GM18909 (cell line): ENCODE measurements at regions not wholly inside any gene's neighbourhood (a gene's known extent, or its start where the extent isn't known, plus 50 kb on each side); places are given as distances from the start of the nearest gene placed in this dataset.

Experiments
- ATAC-seq: cut with Tn5 transposase; IDR thresholded peaks from one replicate; pipeline ENCODE4 v1.9.1; 2021; ENCODE audit warnings: mild to moderate bottlenecking; ENCODE audit not compliant: unreplicated experiment, poor library complexity

- ATAC-seq = no peak
Measured at GRCh38 chr10:124267231-124267885, 151.4 kb downstream of the OAT start.

GRCh38 chr10:124266468-124267230 is 152.1 kb downstream of the OAT start:
- no peak for ATAC-seq

GRCh38 chr10:124265776-124266467 is 152.8 kb downstream of the OAT start:
- ATAC-seq = no peak

GRCh38 chr10:124265391-124265745 is 153.4 kb downstream of the OAT start:
- no peak for ATAC-seq

GRCh38 chr10:124264711-124265390 is 153.9 kb downstream of the OAT start:
- no peak for ATAC-seq

GRCh38 chr10:124264271-124264670 is 154.5 kb downstream of the OAT start:
- no peak for ATAC-seq

GRCh38 chr10:124263726-124264125 is 155.0 kb downstream of the OAT start:
- no peak for ATAC-seq

GRCh38 chr10:124262971-124263370 is 155.8 kb downstream of the OAT start:
- ATAC-seq = no peak

GRCh38 chr10:124262234-124262865 is 156.4 kb downstream of the OAT start:
- no peak for ATAC-seq

- no peak for ATAC-seq
Measured at GRCh38 chr10:124259139-124259825, 159.4 kb downstream of the OAT start.

- ATAC-seq = no peak
Measured at GRCh38 chr10:124257781-124258180, 160.9 kb downstream of the OAT start.

GRCh38 chr10:124256151-124256550 is 162.6 kb downstream of the OAT start:
- ATAC-seq = no peak

- no peak for ATAC-seq
Measured at GRCh38 chr10:124255556-124255955, 162.2 kb upstream of the CHST15 start.

GRCh38 chr10:124254490-124254889 is 161.1 kb upstream of the CHST15 start:
- ATAC-seq = no peak

GRCh38 chr10:124253006-124253405 is 159.6 kb upstream of the CHST15 start:
- ATAC-seq = no peak

GRCh38 chr10:124252097-124252715 is 158.8 kb upstream of the CHST15 start:
- no peak for ATAC-seq

GRCh38 chr10:124251317-124252065 is 158.1 kb upstream of the CHST15 start:
- ATAC-seq = no peak

- ATAC-seq = no peak
Measured at GRCh38 chr10:124250506-124250905, 157.1 kb upstream of the CHST15 start.
